Astrocyte (in vitro differentiated cells and primary cell): ENCODE measurements at regions not wholly inside any gene's neighbourhood (a gene's known extent, or its start where the extent isn't known, plus 50 kb on each side); places are given as distances from the start of the nearest gene placed in this dataset.
A peak's percentile ranks its signal among the peaks of the same experiment; 100 is the strongest.

Experiments used
- DNase-seq: peaks from one replicate; pipeline ENCODE4 v3.0.0-alpha.2; 2010; ENCODE audit warnings: low read depth
- FAIRE-seq: peaks from 2 replicates; lab custom pipeline; 2011; peaks lifted over from hg19 to GRCh38; lab: Jason Lieb, UNC
- H2AFZ ChIP-seq: 2 replicates; pipeline ENCODE4 v1.6.0; 2012; ENCODE audit warnings: low read depth, low read length, inconsistent platforms
- H3K27ac ChIP-seq: 2 replicates; pipeline ENCODE4 v1.5.1; 2011; ENCODE audit warnings: low read depth, low read length, inconsistent platforms
- H3K27me3 ChIP-seq: 2 replicates; pipeline ENCODE4 v1.6.0; 2011; ENCODE audit warnings: low read length, inconsistent platforms; ENCODE audit not compliant: insufficient read depth
- H3K36me3 ChIP-seq: 2 replicates; pipeline ENCODE4 v1.5.1; 2011; ENCODE audit warnings: low read length, inconsistent platforms; ENCODE audit not compliant: insufficient read depth
- H3K4me1 ChIP-seq: 2 replicates; pipeline ENCODE4 v1.5.1; 2011; ENCODE audit warnings: low read length, inconsistent platforms; ENCODE audit not compliant: insufficient read depth
- H3K4me2 ChIP-seq: 2 replicates; pipeline ENCODE4 v1.6.0; 2012; ENCODE audit warnings: low read length, inconsistent platforms
- H3K4me3 ChIP-seq: 2 replicates; pipeline ENCODE4 v1.5.1; 2011; ENCODE audit warnings: low read depth, mild to moderate bottlenecking, low read length, inconsistent platforms; ENCODE audit not compliant: insufficient read depth
- H3K79me2 ChIP-seq: 2 replicates; pipeline ENCODE4 v1.6.0; 2012; ENCODE audit warnings: mild to moderate bottlenecking, low read length, inconsistent platforms; ENCODE audit not compliant: insufficient read depth
- H3K9ac ChIP-seq: 2 replicates; pipeline ENCODE4 v1.6.0; 2012; ENCODE audit warnings: mild to moderate bottlenecking, low read length, inconsistent platforms
- H3K9me3 ChIP-seq: 2 replicates; pipeline ENCODE4 v1.5.1; 2012; ENCODE audit warnings: low read depth, mild to moderate bottlenecking, low read length, inconsistent platforms; ENCODE audit not compliant: insufficient read depth
- H4K20me1 ChIP-seq: 2 replicates; pipeline ENCODE4 v1.6.0; 2012; ENCODE audit warnings: low read length, inconsistent platforms; ENCODE audit not compliant: insufficient read depth
- H3K27ac Mint-ChIP-seq: one replicate; pipeline ENCODE4 v1.8.0; 2021; ENCODE audit warnings: mild to moderate bottlenecking, mixed read lengths; ENCODE audit not compliant: unreplicated experiment
- H3K27me3 Mint-ChIP-seq: one replicate; pipeline ENCODE4 v1.8.0; 2021; ENCODE audit warnings: low read depth, mixed read lengths; ENCODE audit not compliant: unreplicated experiment
- H3K36me3 Mint-ChIP-seq: one replicate; pipeline ENCODE4 v1.8.0; 2021; ENCODE audit warnings: low read depth, mixed read lengths; ENCODE audit not compliant: unreplicated experiment
- H3K4me1 Mint-ChIP-seq: one replicate; pipeline ENCODE4 v1.8.0; 2021; ENCODE audit warnings: low read depth, mixed read lengths; ENCODE audit not compliant: unreplicated experiment
- H3K4me3 Mint-ChIP-seq: one replicate; pipeline ENCODE4 v1.8.0; 2021; ENCODE audit warnings: mild to moderate bottlenecking, moderate library complexity, mixed read lengths; ENCODE audit not compliant: unreplicated experiment
- H3K9me3 Mint-ChIP-seq: one replicate; pipeline ENCODE4 v1.8.0; 2021; ENCODE audit warnings: mild to moderate bottlenecking, mixed read lengths; ENCODE audit not compliant: unreplicated experiment
- CTCF ChIP-seq: IDR thresholded peaks from 2 replicates; pipeline ENCODE4 v1.5.1; 2011; ENCODE audit warnings: low read depth, mild to moderate bottlenecking, inconsistent platforms, low read length, moderate library complexity; ENCODE audit not compliant: insufficient read depth
- EZH2 ChIP-seq: IDR thresholded peaks from 2 replicates; pipeline ENCODE4 v1.6.1; 2012; ENCODE audit warnings: mild to moderate bottlenecking, low read length, inconsistent platforms; ENCODE audit not compliant: insufficient read depth

GRCh38 chr2:143954186-143954585, 565.7 kb downstream of the ZEB2 start:
- Mint-ChIP-seq H3K4me1 (peaks cover 21% of the 10 kb centered on the region), H3K27me3 (no peaks in the 10 kb centered on the region), H3K9me3 (no peaks in the 10 kb centered on the region), H3K4me3 (no peak overlapping the region), H3K36me3 (no peaks in the 10 kb centered on the region), H3K27ac (no peak overlapping the region)
- DNase-seq: peak; percentile 46
- Histone ChIP-seq H2AFZ (no peak overlapping the region), H3K4me1 (peaks cover 11% of the 10 kb centered on the region), H3K9me3 (no peaks in the 10 kb centered on the region), H3K27ac (no peak overlapping the region), H3K36me3 (no peaks in the 10 kb centered on the region), H3K9ac (no peak overlapping the region), H3K27me3 (no peaks in the 10 kb centered on the region), H4K20me1 (no peaks in the 10 kb centered on the region), H3K79me2 (no peaks in the 10 kb centered on the region), H3K4me3 (no peak overlapping the region), H3K4me2 (no peak overlapping the region)
- TF ChIP-seq EZH2 (no peak), CTCF (no peak)
- no peak for FAIRE-seq

GRCh38 chr2:143953451-143954030, 566.4 kb downstream of the ZEB2 start:
- Mint-ChIP-seq H3K4me1 (peaks cover 25% of the 10 kb centered on the region), H3K36me3 (no peaks in the 10 kb centered on the region), H3K4me3 (no peak overlapping the region), H3K27me3 (no peaks in the 10 kb centered on the region), H3K9me3 (no peaks in the 10 kb centered on the region), H3K27ac (no peak overlapping the region)
- FAIRE-seq: no peak
- H3K36me3 ChIP-seq: no peaks in the 10 kb centered on the region
- no peak overlapping the region for H2AFZ ChIP-seq
- H3K79me2 ChIP-seq: no peaks in the 10 kb centered on the region
- TF ChIP-seq CTCF: no peak
- TF ChIP-seq EZH2: no peak
- no peak overlapping the region for H3K9ac ChIP-seq
- H3K4me2 ChIP-seq: no peak overlapping the region
- H3K4me1 ChIP-seq: peaks cover 11% of the 10 kb centered on the region
- H4K20me1 ChIP-seq: no peaks in the 10 kb centered on the region
- no peak for DNase-seq
- H3K4me3 ChIP-seq: no peak overlapping the region
- H3K9me3 ChIP-seq: no peaks in the 10 kb centered on the region
- no peaks in the 10 kb centered on the region for H3K27me3 ChIP-seq
- no peak overlapping the region for H3K27ac ChIP-seq

GRCh38 chr2:143952536-143952935, 567.4 kb downstream of the ZEB2 start:
- FAIRE-seq: no peak
- Histone ChIP-seq H3K27ac (no peak overlapping the region), H3K9me3 (no peaks in the 10 kb centered on the region), H3K79me2 (no peaks in the 10 kb centered on the region), H3K4me3 (no peak overlapping the region), H3K9ac (no peak overlapping the region), H3K4me1 (peaks cover 11% of the 10 kb centered on the region), H4K20me1 (no peaks in the 10 kb centered on the region), H3K27me3 (no peaks in the 10 kb centered on the region), H3K4me2 (no peak overlapping the region), H2AFZ (no peak overlapping the region), H3K36me3 (no peaks in the 10 kb centered on the region)
- Mint-ChIP-seq H3K4me3 (no peak overlapping the region), H3K36me3 (no peaks in the 10 kb centered on the region), H3K27ac (no peak overlapping the region), H3K4me1 (peaks cover 25% of the 10 kb centered on the region), H3K27me3 (no peaks in the 10 kb centered on the region), H3K9me3 (no peaks in the 10 kb centered on the region)
- DNase-seq: no peak
- no peak for TF ChIP-seq CTCF
- TF ChIP-seq EZH2: no peak
